Thyroid gland (tissue), 4 donors: ENCODE measurements at regions not wholly inside any gene's neighbourhood (a gene's known extent, or its start where the extent isn't known, plus 50 kb on each side); places are given as distances from the start of the nearest gene placed in this dataset.

Experiments used
- CTCF ChIP-seq, 6 experiments: fragments of 200-600 bp in 3 of 6; fragments of 450-650 bp in 3 of 6; sonication (generic) in 3 of 6; IDR thresholded peaks; one replicate each; pipeline ENCODE4 v1.5.1; 2016 to 2019; ENCODE audit warnings: antibody characterized with exemption in 6 of 6, mild to moderate bottlenecking in 2 of 6, inconsistent platforms in 1 of 6, moderate library complexity in 1 of 6
- POLR2A ChIP-seq, 2 donors: fragments of 450-650 bp; IDR thresholded peaks; one replicate each; pipeline ENCODE4 v1.6.1; 2017; ENCODE audit warnings: antibody characterized with exemption in 2 of 2, mild to moderate bottlenecking in 2 of 2, moderate library complexity in 1 of 2

DNA sequence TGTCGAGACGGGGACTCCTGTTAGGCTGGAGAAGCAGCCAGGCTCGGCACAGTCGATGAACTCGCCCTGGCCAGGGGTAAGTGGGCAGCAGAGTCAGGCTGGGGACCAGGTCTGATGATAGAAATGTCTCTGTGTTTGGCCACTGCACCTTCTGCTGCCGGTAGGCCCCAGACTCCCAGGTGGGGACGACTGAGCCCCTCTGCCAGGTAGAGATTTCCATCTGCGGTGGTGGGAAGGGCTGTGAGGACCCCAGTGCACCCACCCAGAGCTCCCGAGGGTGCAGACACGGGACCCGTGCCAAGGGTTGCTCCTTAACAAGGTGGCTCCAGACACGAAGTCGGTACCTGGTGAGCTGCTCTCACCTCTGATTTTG, 862.5 kb downstream of the TBC1D22A start:
- TF ChIP-seq CTCF (IDR thresholded peaks at IDR 0.05) (no peak), POLR2A (IDR thresholded peaks at IDR 0.05) (no peak)
